SK-N-MC (cell line): ENCODE measurements at regions not wholly inside any gene's neighbourhood (a gene's known extent, or its start where the extent isn't known, plus 50 kb on each side); places are given as distances from the start of the nearest gene placed in this dataset.

Experiments used
- DNase-seq: peaks from one replicate; pipeline ENCODE4 v3.0.0-alpha.2; 2011; ENCODE audit warnings: low read depth, low spot score
- H3K27ac ChIP-seq: fragments of 200-600 bp; sonication (generic); 2 replicates; pipeline ENCODE4 v1.5.1; 2016; ENCODE audit warnings: mixed run types
- H3K36me3 ChIP-seq: fragments of 200-600 bp; sonication (generic); 2 replicates; pipeline ENCODE4 v1.6.1; 2017; ENCODE audit warnings: antibody characterized with exemption, low read length, mixed read lengths; ENCODE audit not compliant: insufficient read depth
- H3K4me3 ChIP-seq: fragments of 200-600 bp; sonication (generic); 2 replicates; pipeline ENCODE4 v1.5.1; 2016
- H3K9ac ChIP-seq: fragments of 200-600 bp; sonication (generic); 2 replicates; pipeline ENCODE4 v1.8.0; 2017; ENCODE audit warnings: mixed run types, mixed read lengths; ENCODE audit not compliant: insufficient read length
- H3K9me3 ChIP-seq: fragments of 200-600 bp; sonication (generic); 2 replicates; pipeline ENCODE4 v1.6.1; 2017; ENCODE audit warnings: low read depth, mild to moderate bottlenecking, antibody characterized with exemption, low read length, moderate library complexity, mixed read lengths
- EZH2 ChIP-seq: fragments of 200-600 bp; sonication (generic); IDR thresholded peaks from one replicate; pipeline ENCODE4 v1.6.1; 2017; ENCODE audit warnings: antibody characterized with exemption
- FOXP2 ChIP-seq: optimal IDR thresholded peaks from 2 replicates; pipeline ENCODE3; 2011; ENCODE audit warnings: mild to moderate bottlenecking, moderate library complexity; ENCODE audit not compliant: insufficient read depth; ENCODE audit errors: extremely low read length, control extremely low read depth
- POLR2AphosphoS5 ChIP-seq: IDR thresholded peaks from 2 replicates; pipeline ENCODE4 v1.6.1; 2012; ENCODE audit warnings: mild to moderate bottlenecking, low read depth, low read length, borderline replicate concordance

- DNase-seq: no peak
- H3K27ac ChIP-seq: no peak overlapping the region
These were observed 92.9 kb downstream of the TMEM30B start for GRCh38 chr14:61188196-61188595.

GRCh38 chr14:61187196-61187905, 93.8 kb downstream of the TMEM30B start:
- TF ChIP-seq POLR2AphosphoS5 (no peak), EZH2 (no peak), FOXP2 (no peak)
- Histone ChIP-seq H3K9me3 (no peaks in the 10 kb centered on the region), H3K9ac (no peak overlapping the region), H3K4me3 (peak overlapping the region; percentile 55; the same call in 1 of the 2 replicates), H3K36me3 (no peaks in the 10 kb centered on the region), H3K27ac (peak overlapping the region; percentile 10)
- DNase-seq: no peak

More at GRCh38 chr14:61188196-61188595, 92.9 kb downstream of the TMEM30B start:
- H3K36me3 ChIP-seq: no peaks in the 10 kb centered on the region
- H3K9ac ChIP-seq: no peak overlapping the region
- H3K4me3 ChIP-seq: no peak overlapping the region
- no peak for TF ChIP-seq FOXP2
- no peak for TF ChIP-seq POLR2AphosphoS5
- no peak for TF ChIP-seq EZH2
- no peaks in the 10 kb centered on the region for H3K9me3 ChIP-seq

- TF ChIP-seq FOXP2 (no peak), POLR2AphosphoS5 (no peak), EZH2 (no peak)
- H3K27ac ChIP-seq: no peak overlapping the region
- no peak overlapping the region for H3K4me3 ChIP-seq
- H3K9ac ChIP-seq: no peak overlapping the region
- no peak for DNase-seq
- H3K36me3 ChIP-seq: no peaks in the 10 kb centered on the region
- H3K9me3 ChIP-seq: no peaks in the 10 kb centered on the region
These were observed 94.6 kb downstream of the TMEM30B start for GRCh38 chr14:61186341-61187195.

- no peak overlapping the region for H3K9ac ChIP-seq
- DNase-seq: no peak
- H3K36me3 ChIP-seq: no peaks in the 10 kb centered on the region
- no peaks in the 10 kb centered on the region for H3K9me3 ChIP-seq
- no peak overlapping the region for H3K4me3 ChIP-seq
- no peak for TF ChIP-seq POLR2AphosphoS5
- no peak for TF ChIP-seq EZH2
- TF ChIP-seq FOXP2: no peak
- H3K27ac ChIP-seq: no peak overlapping the region
These were observed 95.6 kb downstream of the TMEM30B start for GRCh38 chr14:61185534-61185933.

GRCh38 chr14:61184112-61184511, 97.0 kb downstream of the TMEM30B start:
- Histone ChIP-seq H3K36me3 (no peaks in the 10 kb centered on the region), H3K27ac (peak overlapping the region; percentile 83; the same call in 1 of the 2 replicates), H3K9ac (no peak overlapping the region), H3K9me3 (no peaks in the 10 kb centered on the region), H3K4me3 (0 out of 2 replicates have a peak overlapping the region, but pooled peaks have one; percentile 24)
- TF ChIP-seq EZH2 (no peak), POLR2AphosphoS5 (no peak), FOXP2 (no peak)
- DNase-seq: no peak

- peak overlapping the region; percentile 83 for H3K27ac ChIP-seq
- H3K9ac ChIP-seq: no peak overlapping the region
- TF ChIP-seq POLR2AphosphoS5: peak; percentile 40; the same call in 1 of the 2 replicates
- TF ChIP-seq EZH2: no peak
- TF ChIP-seq FOXP2: peak; percentile 82
- H3K4me3 ChIP-seq: peak overlapping the region; percentile 28
- peak; percentile 91 for DNase-seq
- no peaks in the 10 kb centered on the region for H3K9me3 ChIP-seq
- no peaks in the 10 kb centered on the region for H3K36me3 ChIP-seq
These were observed 97.8 kb downstream of the TMEM30B start for GRCh38 chr14:61183196-61183885.

GRCh38 chr14:61179796-61180398, 101.2 kb downstream of the TMEM30B start:
- no peak for DNase-seq
- Histone ChIP-seq H3K9me3 (no peaks in the 10 kb centered on the region), H3K27ac (no peak overlapping the region), H3K36me3 (no peaks in the 10 kb centered on the region), H3K4me3 (no peak overlapping the region), H3K9ac (no peak overlapping the region)
- no peak for TF ChIP-seq POLR2AphosphoS5
- no peak for TF ChIP-seq FOXP2
- no peak for TF ChIP-seq EZH2
